ENCODE measurements at regions not wholly inside any gene's neighbourhood (a gene's known extent, or its start where the extent isn't known, plus 50 kb on each side); places are given as distances from the start of the nearest gene placed in this dataset.
A peak's percentile ranks its signal among the peaks of the same experiment; 100 is the strongest.

GRCh38 chr18:74023220-74023619 is 124.4 kb downstream of the FBXO15 start:
- peak; percentile 78 for DNase-seq

- DNase-seq, result no peak
Measured at GRCh38 chr18:74019864-74020263, 127.8 kb downstream of the FBXO15 start.

- no peak for DNase-seq
Measured at GRCh38 chr18:74013955-74014354, 133.7 kb downstream of the FBXO15 start.

GRCh38 chr18:74012954-74013630 is 134.5 kb downstream of the FBXO15 start:
- DNase-seq, result no peak

- no peak for DNase-seq
Measured at GRCh38 chr18:74006143-74006542, 141.5 kb downstream of the FBXO15 start.

- DNase-seq, result no peak
Measured at GRCh38 chr18:74005320-74006109, 142.1 kb downstream of the FBXO15 start.

- no peak for DNase-seq
Measured at GRCh38 chr18:73992242-73993022, 155.2 kb downstream of the FBXO15 start.

GRCh38 chr18:73991570-73991969 is 156.1 kb downstream of the FBXO15 start:
- DNase-seq, result no peak

- no peak for DNase-seq
Measured at GRCh38 chr18:73990258-73990657, 157.4 kb downstream of the FBXO15 start.

- DNase-seq, result no peak
Measured at GRCh38 chr18:73987247-73987980, 160.2 kb downstream of the FBXO15 start.

- DNase-seq, result no peak
Measured at GRCh38 chr18:73986711-73987110, 160.9 kb downstream of the FBXO15 start.

GRCh38 chr18:73985855-73986625 is 161.6 kb downstream of the FBXO15 start:
- DNase-seq, result no peak

- DNase-seq, result no peak
Measured at GRCh38 chr18:73983970-73984369, 163.7 kb downstream of the FBXO15 start.

- no peak for DNase-seq
Measured at GRCh38 chr18:73983496-73983895, 164.1 kb downstream of the FBXO15 start.

- no peak for DNase-seq
Measured at GRCh38 chr18:73981796-73982195, 165.8 kb downstream of the FBXO15 start.

GRCh38 chr18:73980289-73980979 is 167.2 kb downstream of the FBXO15 start:
- no peak for DNase-seq

GRCh38 chr18:73979742-73980141 is 167.9 kb downstream of the FBXO15 start:
- no peak for DNase-seq

- no peak for DNase-seq
Measured at GRCh38 chr18:73976433-73976832, 171.2 kb downstream of the FBXO15 start.

GRCh38 chr18:73975266-73975665 is 172.4 kb downstream of the FBXO15 start:
- no peak for DNase-seq

- no peak for DNase-seq
Measured at GRCh38 chr18:73973972-73974371, 173.7 kb downstream of the FBXO15 start.

GRCh38 chr18:73966954-73967353 is 180.7 kb downstream of the FBXO15 start:
- DNase-seq, result no peak

GRCh38 chr18:73962256-73962655 is 185.4 kb downstream of the FBXO15 start:
- no peak for DNase-seq
